SU-DHL-6 (cell line): ENCODE measurements at regions not wholly inside any gene's neighbourhood (a gene's known extent, or its start where the extent isn't known, plus 50 kb on each side); places are given as distances from the start of the nearest gene placed in this dataset.

ENCODE experiments used
- H2AFZ ChIP-seq: fragments of 200-600 bp; sonication (generic); 2 replicates; pipeline ENCODE4 v1.6.1; 2014; ENCODE audit warnings: low read depth, mild to moderate bottlenecking, moderate library complexity, mixed read lengths, antibody characterized with exemption, low read length; ENCODE audit not compliant: severe bottlenecking
- H3F3A ChIP-seq: fragments of 200-600 bp; shearing (Covaris generic); 2 replicates; pipeline ENCODE4 v1.6.0; 2016; ENCODE audit warnings: antibody characterized with exemption, mild to moderate bottlenecking; ENCODE audit not compliant: insufficient read depth
- H3K27ac ChIP-seq: fragments of 200-600 bp; sonication (generic); 2 replicates; pipeline ENCODE4 v1.5.1; 2016; ENCODE audit warnings: low read depth, mild to moderate bottlenecking, low read length, moderate library complexity, mixed read lengths
- H3K27me3 ChIP-seq: fragments of 200-600 bp; sonication (generic), shearing (Covaris generic); 2 replicates; pipeline ENCODE4 v1.6.0; 2014; ENCODE audit warnings: mild to moderate bottlenecking, low read length
- H3K36me3 ChIP-seq: fragments of 200-600 bp; sonication (generic); 2 replicates; pipeline ENCODE4 v1.6.1; 2014; ENCODE audit warnings: mild to moderate bottlenecking, low read length, mixed read lengths
- H3K4me2 ChIP-seq: fragments of 300-600, 200-600 bp; shearing (Covaris generic), sonication (generic); 2 replicates; pipeline ENCODE4 v1.6.0; 2014; ENCODE audit warnings: low read length, low read depth, mild to moderate bottlenecking; ENCODE audit not compliant: poor library complexity, severe bottlenecking
- H3K4me3 ChIP-seq: fragments of 200-600 bp; sonication (generic); 2 replicates; pipeline ENCODE4 v1.5.1; 2014; ENCODE audit warnings: antibody characterized with exemption, low read length, mild to moderate bottlenecking, mixed read lengths; ENCODE audit not compliant: insufficient read depth, poor library complexity, severe bottlenecking
- H3K79me2 ChIP-seq: fragments of 200-600 bp; sonication (generic); 2 replicates; pipeline ENCODE4 v1.6.1; 2014; ENCODE audit warnings: mild to moderate bottlenecking, low read length, moderate library complexity; ENCODE audit not compliant: insufficient read depth
- H3K9ac ChIP-seq: fragments of 200-600 bp; sonication (generic); 2 replicates; pipeline ENCODE4 v1.7.0; 2014; ENCODE audit warnings: mild to moderate bottlenecking, low read length
- H3K9me2 ChIP-seq: fragments of 200-600 bp; sonication (generic); replicated peaks from 2 replicates; pipeline ENCODE4 v1.6.1; 2014; ENCODE audit warnings: low read length; ENCODE audit not compliant: insufficient read depth
- H3K9me3 ChIP-seq: fragments of 200-600 bp; sonication (generic); 2 replicates; pipeline ENCODE4 v1.6.1; 2014; ENCODE audit warnings: low read length, mixed read lengths; ENCODE audit not compliant: insufficient read depth
- H4K20me1 ChIP-seq: fragments of 200-600 bp; sonication (generic); 2 replicates; pipeline ENCODE4 v1.6.1; 2014; ENCODE audit warnings: low read depth, mild to moderate bottlenecking, antibody characterized with exemption, low read length, moderate library complexity, mixed read lengths
- CTCF ChIP-seq: fragments of 200-600 bp; sonication (generic); IDR thresholded peaks from one replicate; pipeline ENCODE4 v1.5.1; 2017; ENCODE audit warnings: antibody characterized with exemption, mild to moderate bottlenecking, low read length, moderate library complexity; ENCODE audit not compliant: insufficient read depth, poor library complexity, severe bottlenecking
- EZH2phosphoT487 ChIP-seq: fragments of 200-600 bp; sonication (generic), shearing (Covaris generic); conservative IDR thresholded peaks from 2 replicates; pipeline ENCODE4 v1.6.1; 2018; ENCODE audit warnings: mild to moderate bottlenecking, antibody characterized with exemption, low read length, moderate library complexity, mixed read lengths

- Histone ChIP-seq H4K20me1 (no peaks in the 10 kb centered on the region), H3K9me3 (no peaks in the 10 kb centered on the region), H3K4me3 (no peak overlapping the region), H2AFZ (no peak overlapping the region), H3K27me3 (no peaks in the 10 kb centered on the region), H3K9ac (no peak overlapping the region), H3K4me2 (no peak overlapping the region), H3K9me2 (no peaks in the 10 kb centered on the region), H3F3A (no peaks in the 10 kb centered on the region), H3K27ac (no peak overlapping the region), H3K79me2 (no peaks in the 10 kb centered on the region), H3K36me3 (no peaks in the 10 kb centered on the region)
- TF ChIP-seq CTCF (no peak), EZH2phosphoT487 (no peak)
These were observed 77.1 kb upstream of the CDYL start for GRCh38 chr6:4698901-4699659.

GRCh38 chr6:4693173-4693970 is 82.8 kb upstream of the CDYL start:
- no peaks in the 10 kb centered on the region for H3K27me3 ChIP-seq
- H3K4me3 ChIP-seq: no peak overlapping the region
- no peak overlapping the region for H3K27ac ChIP-seq
- no peaks in the 10 kb centered on the region for H3K36me3 ChIP-seq
- TF ChIP-seq CTCF (no peak), EZH2phosphoT487 (no peak)
- H3K9me3 ChIP-seq: no peaks in the 10 kb centered on the region
- no peaks in the 10 kb centered on the region for H3K9me2 ChIP-seq
- no peaks in the 10 kb centered on the region for H3F3A ChIP-seq
- H2AFZ ChIP-seq: no peak overlapping the region
- H3K4me2 ChIP-seq: no peak overlapping the region
- H3K79me2 ChIP-seq: no peaks in the 10 kb centered on the region
- no peaks in the 10 kb centered on the region for H4K20me1 ChIP-seq
- H3K9ac ChIP-seq: no peak overlapping the region

- no peaks in the 10 kb centered on the region for H3K9me3 ChIP-seq
- no peak overlapping the region for H2AFZ ChIP-seq
- no peaks in the 10 kb centered on the region for H3K27me3 ChIP-seq
- no peak overlapping the region for H3K4me2 ChIP-seq
- no peak overlapping the region for H3K27ac ChIP-seq
- H4K20me1 ChIP-seq: no peaks in the 10 kb centered on the region
- H3K36me3 ChIP-seq: no peaks in the 10 kb centered on the region
- H3F3A ChIP-seq: no peaks in the 10 kb centered on the region
- TF ChIP-seq EZH2phosphoT487 (no peak), CTCF (no peak)
- no peaks in the 10 kb centered on the region for H3K79me2 ChIP-seq
- H3K4me3 ChIP-seq: no peak overlapping the region
- no peaks in the 10 kb centered on the region for H3K9me2 ChIP-seq
- H3K9ac ChIP-seq: no peak overlapping the region
These were observed 83.5 kb upstream of the CDYL start for GRCh38 chr6:4692664-4693063.
